ENCODE measurements at regions not wholly inside any gene's neighbourhood (a gene's known extent, or its start where the extent isn't known, plus 50 kb on each side); places are given as distances from the start of the nearest gene placed in this dataset.

DNA sequence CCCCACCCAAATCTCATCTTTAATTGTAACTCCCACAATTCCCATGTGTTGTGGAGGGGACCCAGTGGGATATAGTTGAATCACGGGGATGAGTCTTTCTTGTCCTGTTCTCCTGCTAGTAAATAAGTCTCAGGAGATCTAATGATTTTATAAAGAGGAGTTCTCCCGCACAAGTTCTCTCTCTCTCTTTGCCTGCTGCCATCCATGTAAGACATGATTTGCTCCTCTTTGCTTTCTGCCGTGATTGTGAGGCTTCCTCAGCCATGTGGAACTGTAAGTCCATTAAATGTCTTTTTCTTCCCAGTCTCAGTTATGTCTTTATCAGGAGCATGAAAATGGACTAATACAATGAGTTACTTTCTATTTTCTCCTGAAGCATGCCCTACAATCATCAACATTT is 1158.5 kb downstream of the CDH18 start:
- TF ChIP-seq YY1 (IDR thresholded peaks at IDR 0.05; ENCODE audit: insufficient read depth, insufficient read length) = no peak
- no peak for TF ChIP-seq ZNF274 (IDR thresholded peaks at IDR 0.05; ENCODE audit: low read depth, low read length)

All from NT2/D1 (cell line).